CMK (cell line): ENCODE measurements at regions not wholly inside any gene's neighbourhood (a gene's known extent, or its start where the extent isn't known, plus 50 kb on each side); places are given as distances from the start of the nearest gene placed in this dataset.
"Not testable (repeated sequence)": the region's sequence is repeated elsewhere in the genome, so short reads cannot be mapped to it uniquely, and the experiment has no call there.

ENCODE experiments used
- DNase-seq: peaks from one replicate; pipeline ENCODE4 v3.0.0-alpha.2; 2010; ENCODE audit warnings: low read depth

- no peak for DNase-seq
Measured at GRCh38 chrX:63466690-63467089, 115.6 kb upstream of the SPIN4 start.

- no peak for DNase-seq
Measured at GRCh38 chrX:63458981-63459380, 107.8 kb upstream of the SPIN4 start.

GRCh38 chrX:63453571-63453970 is 102.4 kb upstream of the SPIN4 start:
- DNase-seq = no peak

GRCh38 chrX:63441717-63442116 is 90.6 kb upstream of the SPIN4 start:
- DNase-seq = no peak

- DNase-seq = no peak
Measured at GRCh38 chrX:63439580-63439979, 88.4 kb upstream of the SPIN4 start.

- DNase-seq = no peak
Measured at GRCh38 chrX:63436865-63437264, 85.7 kb upstream of the SPIN4 start.

GRCh38 chrX:63434665-63435064 is 83.5 kb upstream of the SPIN4 start:
- DNase-seq = no peak

GRCh38 chrX:63434206-63434605 is 83.1 kb upstream of the SPIN4 start:
- DNase-seq = no peak

- DNase-seq = no peak
Measured at GRCh38 chrX:63430026-63430425, 78.9 kb upstream of the SPIN4 start.

GRCh38 chrX:63428348-63428747 is 77.2 kb upstream of the SPIN4 start:
- no peak for DNase-seq

- DNase-seq = no peak
Measured at GRCh38 chrX:63426519-63426918, 75.4 kb upstream of the SPIN4 start.

- no peak for DNase-seq
Measured at GRCh38 chrX:63424063-63424462, 72.9 kb upstream of the SPIN4 start.

- no peak for DNase-seq
Measured at GRCh38 chrX:63421411-63421810, 70.3 kb upstream of the SPIN4 start.

- DNase-seq = no peak
Measured at GRCh38 chrX:63418211-63418610, 67.1 kb upstream of the SPIN4 start.

GRCh38 chrX:63417649-63418048 is 66.5 kb upstream of the SPIN4 start:
- DNase-seq = no peak

GRCh38 chrX:63409934-63410333 is 58.8 kb upstream of the SPIN4 start:
- not testable (repeated sequence) for DNase-seq

- no peak for DNase-seq
Measured at GRCh38 chrX:63408050-63408449, 56.9 kb upstream of the SPIN4 start.

- no peak for DNase-seq
Measured at GRCh38 chrX:63404332-63404731, 53.2 kb upstream of the SPIN4 start.

GRCh38 chrX:63402106-63402505 is 51.0 kb upstream of the SPIN4 start:
- DNase-seq = no peak
